ENCODE measurements at regions not wholly inside any gene's neighbourhood (a gene's known extent, or its start where the extent isn't known, plus 50 kb on each side); places are given as distances from the start of the nearest gene placed in this dataset.

- H3K79me1 ChIP-seq (ENCODE audit: low read depth in 1 of 2, low read length in 2 of 2): no peaks in the 10 kb centered on the region
- no peaks in the 10 kb centered on the region for H3K36me3 ChIP-seq (ENCODE audit: control insufficient read depth, insufficient read depth, low read length)
- CTCF ChIA-PET: interaction anchor here (1.4 kb wide), 1 partner anchor 18 kb away, joined by 3 read pairs; no protein-coding TSS in a partner anchor
- H3K4me1 ChIP-seq (ENCODE audit: control insufficient read depth, insufficient read depth, low read length): peaks cover 1% of the 10 kb centered on the region; the same call in 1 of the 2 replicates
- H2BK15ac ChIP-seq (ENCODE audit: low read depth, low read length): no peak overlapping the region
- BruUV-seq (replicated peaks): no TSS peak
- POLR2A ChIA-PET (ENCODE audit: unreplicated experiment): no interaction called here
- no peak overlapping the region for H3K18ac ChIP-seq (ENCODE audit: low read depth, low read length)
- no peak overlapping the region for H3K27ac ChIP-seq (ENCODE audit: insufficient read depth, low read length)
- no peak overlapping the region for H2AFZ ChIP-seq (replicated peaks; ENCODE audit: low read length, poor library complexity)
- no peaks in the 10 kb centered on the region for H4K20me1 ChIP-seq (ENCODE audit: insufficient read depth, low read length)
- H3K9me3 ChIP-seq (ENCODE audit: control insufficient read depth, insufficient read depth, low read length): no peaks in the 10 kb centered on the region
- dilution Hi-C loops (cut with HindIII; ENCODE audit: low sequenced_read_pairs, unreplicated experiment): no loop called here
- H3K56ac ChIP-seq (ENCODE audit: extremely low read depth, insufficient read depth, low read length): no peak overlapping the region
- no peak overlapping the region for H3K9ac ChIP-seq (ENCODE audit: low read depth, low read length)
- no peak overlapping the region for H3K14ac ChIP-seq (replicated peaks; ENCODE audit: low read depth, low read length)
- H2AK5ac ChIP-seq (ENCODE audit: low read depth, low read length): no peak overlapping the region
- WGBS, 2 experiments (ENCODE audit: extremely low coverage in 2 of 2, insufficient read length in 1 of 2): 100% methylated on average over 1 of the region's 1 CpG; no CpG with 5 or more reads in 1 of the 2 experiments
- no peak for DNase-seq
- H3K4me2 ChIP-seq (ENCODE audit: low read depth, low read length): no peak overlapping the region
- no peak overlapping the region for H4K8ac ChIP-seq (ENCODE audit: low read depth in 2 of 2, low read length in 2 of 2)
- H4K5ac ChIP-seq (ENCODE audit: low read depth, low read length): no peak overlapping the region
- no peak for TF ChIP-seq CEBPB (IDR thresholded peaks at IDR 0.05; ENCODE audit: low read depth, low read length)
- no peak for TF ChIP-seq RAD21 (IDR thresholded peaks at IDR 0.05; ENCODE audit: low read length)
- TF ChIP-seq CHD1 (IDR thresholded peaks at IDR 0.05; ENCODE audit: low read depth, low read length): no peak
- no peak for TF ChIP-seq CTCF (conservative IDR thresholded peaks at IDR 0.05; ENCODE audit: low read depth, low read length)
- no peak for TF ChIP-seq NFE2L2 (IDR thresholded peaks at IDR 0.05; ENCODE audit: low read depth, low read length)
- TF ChIP-seq POLR2A (IDR thresholded peaks at IDR 0.05; ENCODE audit: low read depth, low read length): no peak
- TF ChIP-seq MAZ (IDR thresholded peaks at IDR 0.05; ENCODE audit: borderline replicate concordance, low read depth, low read length): no peak
- TF ChIP-seq BHLHE40 (IDR thresholded peaks at IDR 0.05; ENCODE audit: low read depth, low read length): no peak
- H2BK120ac ChIP-seq (ENCODE audit: low read depth, low read length): no peak overlapping the region
- no peak overlapping the region for H2AK9ac ChIP-seq (replicated peaks; ENCODE audit: low read depth, low read length, poor library complexity)
- no peak for ATAC-seq (ENCODE audit: low read depth)
- intact Hi-C loops (cut with micrococcal nuclease): no loop called here
- H3K4ac ChIP-seq (ENCODE audit: low read depth, low read length): no peak overlapping the region
- H3K23ac ChIP-seq (ENCODE audit: low read depth, low read length): no peak overlapping the region
- H4K91ac ChIP-seq (ENCODE audit: insufficient read depth, low read depth, low read length): no peak overlapping the region
- in situ Hi-C loops (cut with MboI; ENCODE audit: low sequenced_read_pairs): no loop called here
- H2BK5ac ChIP-seq (ENCODE audit: low read depth, low read length, poor library complexity, severe bottlenecking): no peak overlapping the region
- H2BK20ac ChIP-seq (ENCODE audit: low read depth, low read length): no peak overlapping the region
- no peaks in the 10 kb centered on the region for H3K27me3 ChIP-seq (ENCODE audit: control insufficient read depth, insufficient read depth, low read length)
- no peak overlapping the region for H3K4me3 ChIP-seq (ENCODE audit: insufficient read depth, low read depth, low read length)
- H3K9me1 ChIP-seq (ENCODE audit: insufficient read depth, low read length): no peaks in the 10 kb centered on the region
Observed at GRCh38 chr5:87099291-87099839, 168.3 kb upstream of the RASA1 start.
